ENCODE measurements at regions not wholly inside any gene's neighbourhood (a gene's known extent, or its start where the extent isn't known, plus 50 kb on each side); places are given as distances from the start of the nearest gene placed in this dataset.

- no peak for TF ChIP-seq SUZ12 (IDR thresholded peaks at IDR 0.05; ENCODE audit: extremely low read depth, insufficient read depth, insufficient read length)
- TF ChIP-seq ZNF274 (IDR thresholded peaks at IDR 0.05; ENCODE audit: low read depth, low read length): no peak
These were observed 1363.9 kb upstream of the ADGRL2 start for GRCh38 chr1:80436851-80437250.
